ENCODE measurements at regions not wholly inside any gene's neighbourhood (a gene's known extent, or its start where the extent isn't known, plus 50 kb on each side); places are given as distances from the start of the nearest gene placed in this dataset.

DNA sequence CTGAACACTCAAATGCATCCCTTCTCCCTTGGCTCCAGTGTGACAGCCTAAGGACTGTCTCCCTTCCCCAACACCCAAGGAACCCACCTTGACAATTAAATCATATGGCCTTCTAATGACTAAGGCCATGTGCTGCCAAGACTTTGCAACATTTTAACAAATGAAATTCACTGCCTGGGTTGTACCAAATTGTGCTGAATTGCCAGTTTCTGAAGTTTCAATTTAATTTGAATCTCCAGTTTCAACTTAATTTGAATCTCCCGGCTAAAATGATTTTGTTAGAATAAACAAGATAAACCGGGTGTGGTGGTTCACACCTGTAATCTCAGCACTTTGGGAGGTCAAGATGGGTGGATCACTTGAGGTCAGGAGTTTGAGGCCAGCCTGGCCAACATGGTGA is 72.4 kb upstream of the RAP2B start:
- TF ChIP-seq, protein P1, sequence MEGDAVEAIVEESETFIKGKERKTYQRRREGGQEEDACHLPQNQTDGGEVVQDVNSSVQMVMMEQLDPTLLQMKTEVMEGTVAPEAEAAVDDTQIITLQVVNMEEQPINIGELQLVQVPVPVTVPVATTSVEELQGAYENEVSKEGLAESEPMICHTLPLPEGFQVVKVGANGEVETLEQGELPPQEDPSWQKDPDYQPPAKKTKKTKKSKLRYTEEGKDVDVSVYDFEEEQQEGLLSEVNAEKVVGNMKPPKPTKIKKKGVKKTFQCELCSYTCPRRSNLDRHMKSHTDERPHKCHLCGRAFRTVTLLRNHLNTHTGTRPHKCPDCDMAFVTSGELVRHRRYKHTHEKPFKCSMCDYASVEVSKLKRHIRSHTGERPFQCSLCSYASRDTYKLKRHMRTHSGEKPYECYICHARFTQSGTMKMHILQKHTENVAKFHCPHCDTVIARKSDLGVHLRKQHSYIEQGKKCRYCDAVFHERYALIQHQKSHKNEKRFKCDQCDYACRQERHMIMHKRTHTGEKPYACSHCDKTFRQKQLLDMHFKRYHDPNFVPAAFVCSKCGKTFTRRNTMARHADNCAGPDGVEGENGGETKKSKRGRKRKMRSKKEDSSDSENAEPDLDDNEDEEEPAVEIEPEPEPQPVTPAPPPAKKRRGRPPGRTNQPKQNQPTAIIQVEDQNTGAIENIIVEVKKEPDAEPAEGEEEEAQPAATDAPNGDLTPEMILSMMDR (IDR thresholded peaks at IDR 0.05; ENCODE audit: extremely low read depth in 1 of 2, insufficient read depth in 1 of 2, low read depth in 1 of 2, low read length in 2 of 2) = no peak
- TF ChIP-seq JUN (IDR thresholded peaks at IDR 0.05; ENCODE audit: borderline replicate concordance, insufficient read depth, insufficient read length, low read depth) = no peak
- no peak for TF ChIP-seq EZH2 (IDR thresholded peaks at IDR 0.05; ENCODE audit: borderline replicate concordance, low read depth, low read length, severe bottlenecking)
